ENCODE measurements at regions not wholly inside any gene's neighbourhood (a gene's known extent, or its start where the extent isn't known, plus 50 kb on each side); places are given as distances from the start of the nearest gene placed in this dataset.
A peak's percentile ranks its signal among the peaks of the same experiment; 100 is the strongest.

- TF ChIP-seq CTCF (IDR thresholded peaks at IDR 0.05) = no peak
- intact Hi-C loops (cut with DNase I) = no loop called here
- DNase-seq (no peak), ATAC-seq (no peak)
- H3K4me1 ChIP-seq = peaks cover 0 to 13% (median 3%) of the 10 kb centered on the region in 9 donors
- H3K27ac ChIP-seq = no peak overlapping the region
- no peaks in the 10 kb centered on the region for H3K27me3 ChIP-seq
- WGBS, 2 donors = 79 to 92% methylated on average over 6 of the region's 6 CpGs
- no peak overlapping the region for H3K4me3 ChIP-seq
- H3K36me3 ChIP-seq = no peaks in the 10 kb centered on the region
- peaks cover 0 to 11% (median 0%) of the 10 kb centered on the region in 11 donors for H3K9me3 ChIP-seq
Measured at GRCh38 chr10:33731322-33731721, 396.9 kb upstream of the NRP1 start.

DNA sequence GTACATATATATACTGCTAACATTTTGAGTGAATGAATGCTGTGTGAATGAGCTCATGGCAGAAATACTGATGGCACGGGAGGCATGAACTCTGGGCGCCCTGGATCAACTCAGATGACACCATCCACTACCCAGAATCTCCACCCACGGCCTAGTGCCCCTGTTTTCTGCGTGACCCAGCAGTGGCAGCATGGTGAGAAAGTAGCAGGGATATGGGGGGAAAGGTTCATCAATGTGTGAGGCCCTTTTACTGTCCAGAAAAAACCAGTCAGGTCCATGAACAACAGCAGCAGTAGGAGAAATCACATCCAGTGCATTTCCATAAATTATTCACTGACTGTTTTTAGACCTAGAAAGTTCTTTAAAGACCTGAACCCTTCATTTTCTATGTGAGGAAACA is 391.0 kb upstream of the NRP1 start:
- intact Hi-C loops (cut with DNase I) = no loop called here
- H3K27ac ChIP-seq = no peak overlapping the region
- no peaks in the 10 kb centered on the region for H3K27me3 ChIP-seq
- H3K36me3 ChIP-seq = no peaks in the 10 kb centered on the region
- DNase-seq = no peak
- H3K4me1 ChIP-seq = peaks cover 6 to 26% (median 22%) of the 10 kb centered on the region in 9 donors
- WGBS, 2 donors = 86 to 92% methylated on average over 4 of the region's 4 CpGs
- peaks cover 0 to 11% (median 0%) of the 10 kb centered on the region in 11 donors for H3K9me3 ChIP-seq
- TF ChIP-seq CTCF (IDR thresholded peaks at IDR 0.05) = no peak
- no peak overlapping the region for H3K4me3 ChIP-seq
- ATAC-seq = no peak

GRCh38 chr10:33723181-33723580 is 388.7 kb upstream of the NRP1 start:
- ATAC-seq (no peak), DNase-seq (no peak)
- peaks cover 7 to 48% (median 42%) of the 10 kb centered on the region in 9 donors for H3K4me1 ChIP-seq
- H3K36me3 ChIP-seq = no peaks in the 10 kb centered on the region
- no peak overlapping the region for H3K4me3 ChIP-seq
- intact Hi-C loops (cut with DNase I) = loop anchor here in 1 of 10 donors (5.0 kb wide), 1 partner anchor 386 kb away; no protein-coding TSS in a partner anchor
- WGBS, 2 donors = 89 to 94% methylated on average over 2 of the region's 2 CpGs
- no peak overlapping the region for H3K27ac ChIP-seq
- H3K27me3 ChIP-seq = no peaks in the 10 kb centered on the region
- TF ChIP-seq CTCF (IDR thresholded peaks at IDR 0.05) = no peak
- H3K9me3 ChIP-seq = peaks cover 0 to 13% (median 0%) of the 10 kb centered on the region in 11 donors

DNA sequence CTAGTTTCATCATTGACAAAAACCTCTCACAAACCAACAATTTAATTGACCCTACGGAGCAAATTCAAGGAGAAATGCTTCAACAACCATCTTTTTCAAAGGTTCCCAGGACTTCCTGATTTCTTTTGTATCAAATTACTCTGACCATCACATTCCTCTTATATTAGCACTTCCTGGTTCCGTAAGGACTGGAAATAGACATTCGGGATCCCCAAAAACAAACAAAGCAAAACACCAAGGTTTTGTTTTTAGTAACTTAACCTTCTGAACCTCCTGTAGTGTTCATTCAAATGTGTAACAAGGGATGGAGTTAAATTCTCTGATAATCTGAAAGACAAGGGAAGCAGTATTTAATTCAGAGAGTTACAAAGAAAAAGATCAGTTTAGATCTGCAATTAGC is 387.6 kb upstream of the NRP1 start:
- DNase-seq (no peak), ATAC-seq (peak in 3 of 8 donors; percentile 21 to 40 (median 34))
- peaks cover 0 to 3% (median 0%) of the 10 kb centered on the region in 11 donors for H3K9me3 ChIP-seq
- H3K4me1 ChIP-seq = peaks cover 7 to 54% (median 42%) of the 10 kb centered on the region in 9 donors
- intact Hi-C loops (cut with DNase I) = loop anchor here in 1 of 10 donors (5.0 kb wide), 1 partner anchor 385 kb away; no protein-coding TSS in a partner anchor
- no peaks in the 10 kb centered on the region for H3K36me3 ChIP-seq
- H3K27ac ChIP-seq = peak overlapping the region in 6 of 10 donors; percentile 5 to 80 (median 48)
- WGBS, 2 donors = 37 to 46% methylated on average over 3 of the region's 3 CpGs
- no peaks in the 10 kb centered on the region for H3K27me3 ChIP-seq
- H3K4me3 ChIP-seq = no peak overlapping the region
- TF ChIP-seq CTCF (IDR thresholded peaks at IDR 0.05) = no peak
